Renal cortical epithelial cell (primary cell): ENCODE measurements at regions not wholly inside any gene's neighbourhood (a gene's known extent, or its start where the extent isn't known, plus 50 kb on each side); places are given as distances from the start of the nearest gene placed in this dataset.
"Not testable (repeated sequence)": the region's sequence is repeated elsewhere in the genome, so short reads cannot be mapped to it uniquely, and the experiment has no call there.

ENCODE experiments used
- DNase-seq: peaks from one replicate; pipeline ENCODE4 v3.0.0-alpha.2; 2011; ENCODE audit warnings: low read depth

DNA sequence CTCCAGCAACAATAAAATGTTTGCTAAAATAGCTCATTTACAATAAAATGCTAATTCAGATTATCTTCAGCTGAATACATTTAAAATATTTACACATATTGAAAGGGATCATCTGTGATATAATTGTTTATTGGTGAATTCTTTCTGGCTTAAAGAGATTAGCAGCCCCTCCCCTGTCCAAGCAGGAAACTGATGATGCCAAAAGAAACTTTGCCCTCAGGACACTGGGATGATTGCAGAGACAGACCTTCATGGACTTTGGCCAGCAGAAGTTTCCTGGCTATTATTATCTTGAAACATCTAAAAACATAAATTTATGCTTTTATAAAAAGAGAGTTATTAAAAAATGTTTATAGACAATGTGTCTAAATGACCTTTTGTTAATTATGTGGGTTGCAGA is 764.9 kb upstream of the MBL2 start:
- DNase-seq: no peak

DNA sequence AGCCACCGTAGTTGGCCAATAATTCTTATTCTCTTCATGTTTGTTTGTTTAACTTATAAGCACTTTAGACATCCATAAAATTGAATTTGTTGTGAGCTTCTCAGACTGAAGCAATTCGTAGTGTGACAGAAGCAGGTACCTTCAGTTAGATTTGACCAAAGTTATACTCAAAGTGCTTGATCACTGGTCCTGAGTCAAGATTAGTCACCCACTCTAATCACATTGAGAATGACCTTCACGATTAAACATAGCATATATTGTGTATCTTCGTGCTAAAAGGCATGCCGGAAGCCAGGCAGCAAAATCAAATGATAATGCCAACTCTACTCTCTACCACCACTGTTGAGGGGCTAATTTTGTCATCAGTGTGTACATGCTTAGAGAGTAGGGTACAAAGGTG is 763.7 kb upstream of the MBL2 start:
- no peak for DNase-seq

DNA sequence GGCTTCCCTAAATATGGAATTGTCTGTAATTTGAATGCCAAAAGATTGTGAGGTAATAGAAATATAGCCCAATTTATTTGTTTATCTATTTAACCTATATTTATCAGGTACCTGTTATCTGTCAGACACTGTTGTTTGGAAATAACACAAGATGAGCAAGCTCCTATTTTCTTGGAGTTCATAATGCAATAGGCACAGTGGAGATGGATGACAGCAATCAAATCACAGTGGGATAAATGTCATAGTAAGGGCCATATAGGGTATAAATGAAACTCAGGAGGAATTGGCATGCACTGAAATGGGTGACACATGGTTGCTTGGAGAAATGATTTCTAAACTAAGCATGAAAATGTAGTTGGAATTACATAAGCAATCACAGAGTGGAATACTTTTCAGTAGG is 761.8 kb upstream of the MBL2 start:
- DNase-seq: no peak

DNA sequence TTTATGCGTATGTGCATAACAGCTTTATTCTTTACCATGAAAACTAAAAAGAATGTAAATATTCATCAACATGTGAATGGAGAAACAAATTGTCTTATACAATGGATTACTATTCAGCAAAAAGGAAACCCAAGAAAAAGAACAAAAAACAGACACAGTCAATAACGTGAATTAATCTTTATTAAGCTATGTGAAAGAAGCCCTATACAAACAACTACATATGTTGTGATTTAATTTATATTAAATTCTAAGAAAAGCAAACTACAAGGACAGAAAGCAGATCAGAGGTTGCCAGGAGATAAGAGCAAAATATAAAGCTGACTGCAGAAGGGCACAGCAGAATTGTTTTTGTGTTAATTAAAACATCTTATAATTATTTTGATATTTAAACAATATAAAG is 756.4 kb upstream of the MBL2 start:
- DNase-seq: no peak

DNA sequence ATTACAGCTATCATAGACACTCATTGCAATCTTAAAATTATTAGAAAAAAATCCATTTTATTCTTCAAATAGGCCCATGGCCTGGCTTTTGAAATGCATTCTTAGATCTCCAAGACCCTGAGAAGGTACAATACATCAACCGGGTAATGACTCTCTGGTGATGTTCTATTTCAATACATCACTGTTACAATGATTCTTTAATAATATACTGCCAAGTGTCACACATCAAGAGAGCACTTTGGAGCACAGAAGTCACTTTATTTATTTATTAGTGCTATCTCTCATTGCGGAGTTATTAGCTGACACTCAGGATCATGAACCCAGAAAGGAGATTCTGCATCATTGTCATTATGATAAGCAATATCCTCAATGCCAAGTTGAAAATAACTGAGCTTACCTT is 748.5 kb upstream of the MBL2 start:
- no peak for DNase-seq

DNA sequence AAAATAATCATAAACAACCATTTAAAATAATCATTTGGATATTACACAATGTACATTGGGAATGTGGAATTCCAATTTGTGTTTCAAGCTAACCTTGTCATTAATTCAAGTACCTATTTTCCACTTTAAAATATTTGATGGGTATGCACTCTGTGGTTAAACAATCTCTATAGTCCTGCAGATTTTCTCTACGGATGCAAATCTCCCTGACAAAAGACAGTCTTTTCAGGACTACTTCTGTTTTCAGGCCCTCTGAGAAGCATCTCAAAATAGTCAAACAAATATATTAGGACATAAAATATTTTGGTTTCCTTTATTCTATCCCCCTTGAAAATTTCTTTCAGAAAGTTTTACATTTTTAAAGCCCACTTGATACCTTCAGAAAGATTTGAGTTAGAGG is 735.6 kb upstream of the MBL2 start:
- DNase-seq: no peak

DNA sequence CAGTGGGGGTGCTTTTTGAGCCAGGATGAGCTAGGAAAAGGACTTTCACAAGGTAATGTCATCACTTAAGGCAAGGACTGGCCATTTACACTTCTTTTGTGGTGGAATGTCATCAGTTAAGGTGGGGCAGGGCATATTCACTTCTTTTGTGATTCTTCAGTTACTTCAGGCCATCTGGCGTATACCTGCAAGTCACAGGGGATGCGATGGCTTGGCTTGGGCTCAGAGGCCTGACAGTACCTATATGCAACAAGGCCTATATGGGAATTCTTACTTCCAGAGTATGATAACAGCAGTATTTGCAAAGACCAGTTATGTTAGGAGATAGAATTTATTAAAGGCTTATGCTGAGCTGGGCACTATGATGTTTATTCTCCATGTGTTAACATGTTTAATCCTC is 731.9 kb upstream of the MBL2 start:
- not testable (repeated sequence) for DNase-seq

DNA sequence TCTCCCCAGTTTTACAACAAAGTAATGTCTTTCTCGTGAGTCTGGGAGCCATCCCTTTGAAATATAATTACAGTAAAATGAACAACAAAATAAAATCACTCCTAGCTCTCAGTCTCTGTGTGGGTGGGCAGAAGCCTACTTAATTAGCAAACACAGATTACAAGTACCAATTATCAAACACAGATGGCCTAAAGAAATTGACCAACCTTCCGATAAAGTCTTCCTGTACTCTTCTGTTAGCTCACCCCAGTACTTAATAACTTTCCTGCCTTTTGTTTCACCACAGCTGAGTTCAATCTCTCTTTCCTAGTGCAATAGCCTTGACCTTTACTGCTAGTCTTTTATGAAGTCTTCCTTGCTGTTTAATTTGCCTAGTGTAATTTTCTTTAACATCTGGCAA is 719.2 kb upstream of the MBL2 start:
- DNase-seq: no peak

DNA sequence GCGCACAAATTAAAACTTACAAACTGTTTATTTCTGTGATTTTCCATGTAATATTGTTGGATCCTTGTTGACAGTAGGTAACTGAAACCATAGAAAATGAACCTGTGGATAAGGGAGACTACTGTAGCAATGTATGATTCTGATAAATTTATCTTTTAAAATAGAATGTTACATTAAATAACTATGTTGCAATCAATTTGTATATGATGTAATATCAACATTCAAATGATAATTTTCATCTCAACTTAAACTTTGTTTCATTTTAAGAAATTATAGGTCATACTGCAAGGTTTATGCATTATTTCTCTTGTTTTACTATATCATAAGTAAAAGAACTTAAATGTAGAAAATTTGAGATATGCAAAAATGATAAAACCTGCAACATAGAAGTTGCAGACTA is 718.0 kb upstream of the MBL2 start:
- no peak for DNase-seq

DNA sequence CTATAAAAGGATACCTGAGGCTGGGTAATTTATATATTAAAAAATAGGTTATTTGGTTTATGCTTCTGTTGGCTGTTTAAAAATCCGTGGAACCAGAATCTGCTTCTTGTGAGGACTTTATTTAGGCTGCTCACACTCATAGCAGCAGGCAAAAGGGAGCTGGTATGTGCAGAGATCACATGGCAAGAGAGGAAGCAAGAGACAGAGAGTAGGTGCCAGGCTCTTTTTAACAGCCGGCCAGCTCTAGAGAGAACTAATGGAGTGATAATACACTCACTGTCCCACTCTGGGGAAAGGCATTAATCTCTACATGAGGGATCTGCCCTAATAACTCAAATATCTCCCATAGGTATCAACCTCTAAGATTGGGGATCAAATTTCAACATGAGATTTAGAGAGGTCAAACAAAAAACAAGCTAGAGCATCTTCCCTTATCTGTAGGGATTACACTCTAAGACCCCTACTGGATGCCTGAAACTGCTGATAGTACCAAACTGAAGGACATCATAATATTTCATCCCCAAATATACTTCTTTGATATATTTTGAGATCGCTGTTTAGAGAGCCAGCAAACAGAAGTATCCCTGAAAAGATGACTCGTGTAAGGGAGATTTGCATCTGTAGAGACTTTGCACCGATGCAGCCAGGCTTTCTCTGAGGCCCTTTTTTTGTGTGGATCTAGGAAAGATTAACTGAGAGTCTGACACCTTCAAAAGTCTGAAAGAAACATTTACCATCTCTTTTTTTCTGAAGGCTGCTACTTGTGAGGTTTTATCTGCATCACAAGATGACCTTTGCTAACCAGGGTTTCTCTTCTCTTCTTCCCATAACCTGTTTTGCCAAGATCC is 717.0 kb upstream of the MBL2 start:
- no peak for DNase-seq

DNA sequence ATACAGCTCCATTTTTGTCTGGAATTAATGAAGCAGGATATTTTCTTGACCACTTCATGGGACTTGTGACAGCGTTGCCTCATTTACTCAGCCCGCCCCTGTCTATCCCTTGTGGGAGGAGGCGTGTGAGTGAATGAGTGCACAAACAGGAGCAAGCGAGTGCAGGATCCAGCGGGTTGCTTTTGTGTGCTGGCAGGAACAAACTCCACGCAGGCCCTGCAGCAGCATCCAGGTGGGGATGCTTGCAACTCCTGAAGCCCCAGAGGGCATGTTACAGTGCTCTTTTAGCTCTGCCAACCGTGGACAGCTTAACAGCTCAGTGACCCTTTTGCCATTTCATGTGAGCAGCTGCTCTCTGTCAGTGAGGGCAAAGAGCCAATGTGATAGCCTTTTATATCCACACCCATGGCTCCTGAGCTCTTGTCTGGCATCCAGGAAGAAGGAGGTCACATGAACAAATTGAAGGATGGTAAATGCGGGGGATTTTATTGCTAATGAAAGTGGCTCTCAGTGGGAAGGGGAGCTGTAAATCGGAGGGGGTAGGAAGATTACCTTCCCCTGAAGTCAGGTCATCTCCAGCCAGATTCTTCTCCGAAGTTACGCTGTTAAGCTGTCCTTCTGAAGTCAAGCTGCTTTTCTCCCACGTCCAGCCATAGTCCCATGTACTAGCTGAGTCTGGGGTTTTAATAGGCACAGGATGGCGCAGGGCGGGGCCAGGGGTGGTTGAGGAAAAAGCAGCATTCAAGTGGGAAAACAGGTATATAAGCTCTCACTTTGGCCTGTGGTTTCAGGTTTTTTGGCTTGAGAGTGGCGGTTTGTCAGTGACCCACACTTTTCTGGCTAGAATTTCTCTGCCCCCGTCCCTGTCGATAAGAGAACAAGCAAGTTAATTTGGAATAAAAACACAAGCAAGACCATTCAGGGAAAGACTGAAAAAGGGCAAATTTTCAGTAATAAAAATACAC is 714.7 kb upstream of the MBL2 start:
- DNase-seq: no peak

DNA sequence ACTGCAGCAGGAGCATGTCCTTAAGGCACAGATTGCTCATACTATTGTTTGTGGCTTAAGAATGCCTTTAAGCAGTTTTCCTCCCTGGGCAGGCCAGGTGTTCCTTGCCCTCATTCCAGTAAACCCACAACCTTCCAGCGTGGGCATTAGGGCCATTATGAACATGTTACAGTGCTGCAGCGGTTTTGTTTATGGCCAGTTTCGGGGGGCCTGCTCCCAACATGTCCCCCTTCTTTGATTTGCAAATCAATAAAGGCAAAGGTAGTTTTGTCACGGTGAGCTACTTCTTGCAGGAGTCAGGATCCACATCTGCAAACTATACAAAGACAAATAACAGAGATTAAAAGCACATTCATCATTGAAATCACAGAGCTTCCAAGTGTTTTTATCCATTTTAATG is 712.8 kb upstream of the MBL2 start:
- DNase-seq: not testable (repeated sequence)

DNA sequence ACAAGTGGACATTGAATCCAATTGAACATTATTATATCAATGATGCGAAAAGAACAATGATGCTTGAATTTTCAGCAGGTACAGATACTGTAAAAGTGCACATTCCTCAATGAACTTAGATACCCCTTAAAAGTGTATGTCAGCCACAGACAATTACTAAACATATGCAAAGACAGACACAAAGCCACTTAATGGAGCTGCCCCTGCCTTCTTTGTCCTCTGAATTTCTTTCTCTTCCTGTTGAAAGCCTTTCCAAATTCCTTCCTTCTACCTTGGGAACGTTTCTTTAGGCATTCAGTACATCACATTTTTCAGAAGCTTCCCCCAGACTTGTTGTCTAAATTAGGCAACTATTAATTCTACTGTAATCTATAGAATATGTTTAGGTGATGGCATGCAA is 706.8 kb upstream of the MBL2 start:
- no peak for DNase-seq

DNA sequence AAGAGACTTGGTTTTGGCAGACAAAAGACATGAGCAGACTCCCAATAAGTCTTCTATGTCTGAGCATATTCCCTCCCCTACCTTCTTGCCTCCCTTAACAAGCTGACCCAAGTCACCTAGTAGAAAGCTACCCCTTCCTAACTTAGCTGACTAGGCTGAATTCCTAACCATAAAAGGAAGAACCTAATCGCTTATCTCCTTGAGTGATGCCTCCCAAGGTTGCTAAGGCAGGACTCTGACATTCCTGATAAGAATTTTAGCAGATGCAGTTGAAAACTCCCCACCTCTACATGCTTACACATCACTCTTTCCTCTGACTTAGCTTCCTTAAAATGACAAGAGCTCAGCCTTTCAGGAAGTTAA is 704.7 kb upstream of the MBL2 start:
- DNase-seq: no peak

DNA sequence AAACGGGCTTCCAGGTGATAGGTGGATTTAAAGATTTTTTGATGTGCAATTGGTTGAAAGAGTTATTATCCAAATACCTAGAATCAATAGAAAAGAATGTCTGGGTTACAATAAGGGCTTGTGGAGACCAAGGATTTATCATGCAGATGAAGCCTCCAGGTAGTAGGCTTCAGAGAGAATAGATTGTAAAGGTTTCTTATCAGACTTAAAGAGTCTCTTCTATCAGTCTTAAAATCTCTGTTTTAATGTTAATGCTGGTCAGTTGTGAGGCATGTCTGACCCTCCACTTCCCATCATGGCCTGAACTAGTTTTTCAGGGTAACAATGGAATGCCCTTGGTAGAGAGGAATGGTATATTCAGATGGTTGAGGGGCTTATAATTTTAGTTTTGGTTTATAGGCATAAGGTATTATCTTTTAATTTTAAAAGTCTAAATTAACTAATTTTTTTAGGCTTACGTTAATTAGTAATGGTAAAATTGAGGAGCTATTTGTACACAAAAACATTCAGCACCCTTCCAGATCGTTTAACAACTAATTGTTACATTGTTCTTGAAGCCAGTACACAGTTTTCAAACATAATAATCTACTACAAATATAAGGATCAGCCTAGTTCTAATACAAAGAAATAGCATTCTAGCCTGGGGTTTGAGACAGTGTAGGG is 704.2 kb upstream of the MBL2 start:
- DNase-seq: no peak

DNA sequence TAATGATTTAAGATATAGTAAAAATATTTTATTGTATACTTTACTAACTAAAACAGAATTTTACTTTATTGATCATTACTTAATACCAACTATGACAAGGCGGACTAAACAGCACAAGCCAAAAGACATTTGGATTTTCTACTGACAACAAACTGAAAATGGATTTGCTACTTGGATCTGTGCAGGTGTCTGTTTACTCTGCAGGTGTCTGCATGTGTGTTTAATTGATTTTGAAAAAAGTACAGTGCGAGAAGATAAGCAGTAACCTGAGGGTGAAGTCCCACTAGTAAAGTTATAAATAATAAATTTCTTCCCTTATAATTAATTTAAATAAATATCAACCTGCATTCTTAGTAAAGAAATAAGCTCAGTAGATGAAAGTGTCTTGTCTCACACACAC is 696.8 kb upstream of the MBL2 start:
- DNase-seq: no peak

DNA sequence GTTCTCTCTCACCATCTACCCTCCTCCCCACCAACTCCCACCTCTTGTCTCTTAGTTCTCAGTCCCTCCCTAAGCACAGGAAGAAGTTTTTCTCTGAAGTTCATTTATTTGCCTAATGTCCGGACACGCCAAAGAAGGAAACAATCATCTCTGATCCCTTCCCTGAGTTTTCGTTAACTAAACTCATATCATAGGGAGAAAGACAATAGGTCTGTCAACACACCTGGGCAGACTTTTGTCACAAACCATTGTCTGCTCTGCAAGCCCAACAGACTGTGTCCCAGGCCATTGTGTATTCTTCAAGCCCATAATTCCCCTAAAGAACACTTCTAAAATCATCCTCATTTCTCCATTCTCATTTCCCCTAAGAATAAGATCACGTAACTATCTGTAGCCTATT is 691.0 kb upstream of the MBL2 start:
- DNase-seq: no peak

DNA sequence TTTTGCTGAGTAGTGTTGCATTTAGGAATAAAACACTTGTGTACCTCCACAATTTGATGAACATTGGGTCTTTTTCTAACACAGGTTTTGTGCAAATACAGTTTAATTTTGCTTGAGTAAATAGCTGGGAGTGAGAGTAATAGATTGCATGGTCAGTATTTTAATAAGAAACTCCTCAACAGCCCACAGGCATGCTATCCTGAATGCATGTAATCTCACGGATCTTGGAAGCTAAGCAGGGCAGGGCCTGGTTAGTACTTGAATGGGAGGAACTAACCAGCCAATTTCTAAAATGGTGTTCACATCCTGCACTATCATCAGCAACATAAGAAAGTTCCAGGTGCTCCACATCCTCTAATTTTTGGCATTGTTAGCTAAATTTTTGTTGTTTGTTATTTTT is 685.4 kb upstream of the MBL2 start:
- no peak for DNase-seq

DNA sequence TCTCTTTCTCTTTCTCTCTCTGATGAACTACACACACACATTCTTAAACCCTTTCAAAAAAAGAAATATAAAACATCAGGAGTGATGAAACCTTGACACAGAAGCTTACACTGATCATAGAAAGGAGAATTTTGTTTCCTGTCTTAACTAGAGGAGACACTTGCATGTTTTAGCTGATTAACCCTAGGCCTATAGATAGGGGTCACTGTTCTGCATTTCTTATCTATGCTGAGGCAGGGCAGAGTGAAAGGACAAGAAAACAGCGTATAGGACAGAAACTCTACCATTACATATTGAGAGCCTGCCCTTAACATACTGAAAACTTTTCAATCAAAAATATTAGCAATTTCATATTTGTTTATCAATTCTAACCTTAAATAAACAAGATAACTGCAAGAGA is 680.6 kb upstream of the MBL2 start:
- no peak for DNase-seq

DNA sequence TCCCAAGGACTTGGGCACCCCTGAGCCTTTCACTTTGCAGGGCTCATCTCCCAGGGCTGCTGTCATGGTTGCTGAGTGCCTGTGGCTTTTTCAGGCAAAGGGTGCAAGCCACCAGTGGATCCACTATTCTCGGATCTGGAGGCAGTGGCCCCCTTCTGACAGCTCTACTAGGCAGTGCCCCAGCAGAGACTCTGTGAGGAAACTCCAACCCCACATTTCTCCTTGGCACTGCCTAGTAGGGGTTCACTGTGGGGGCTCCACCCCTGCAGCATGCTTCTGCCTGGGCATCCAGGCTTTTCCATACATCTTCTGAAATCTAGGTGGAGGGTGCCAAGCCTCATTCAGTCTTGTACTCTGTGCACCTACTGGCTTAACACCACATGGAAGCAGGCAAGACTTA is 675.0 kb upstream of the MBL2 start:
- DNase-seq: no peak

DNA sequence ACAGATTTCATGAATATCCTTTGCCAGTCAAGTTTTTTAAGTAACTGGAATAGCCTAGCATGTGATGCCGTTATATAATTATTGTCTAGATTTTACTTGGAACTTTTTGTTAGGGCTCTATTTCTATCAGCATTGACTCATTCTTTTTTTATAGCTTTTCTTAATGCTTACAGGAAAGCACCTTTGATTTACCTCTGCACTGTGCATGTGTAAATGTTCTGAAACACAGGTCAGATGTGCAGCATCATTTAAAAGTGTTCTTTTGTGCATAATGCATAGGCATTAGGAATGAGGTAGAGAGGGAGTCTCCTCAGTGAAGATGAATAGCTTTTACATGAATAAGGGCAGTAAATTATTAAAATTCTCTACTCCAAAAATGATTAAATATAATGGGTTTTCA is 669.3 kb upstream of the MBL2 start:
- peak; percentile 76 for DNase-seq

DNA sequence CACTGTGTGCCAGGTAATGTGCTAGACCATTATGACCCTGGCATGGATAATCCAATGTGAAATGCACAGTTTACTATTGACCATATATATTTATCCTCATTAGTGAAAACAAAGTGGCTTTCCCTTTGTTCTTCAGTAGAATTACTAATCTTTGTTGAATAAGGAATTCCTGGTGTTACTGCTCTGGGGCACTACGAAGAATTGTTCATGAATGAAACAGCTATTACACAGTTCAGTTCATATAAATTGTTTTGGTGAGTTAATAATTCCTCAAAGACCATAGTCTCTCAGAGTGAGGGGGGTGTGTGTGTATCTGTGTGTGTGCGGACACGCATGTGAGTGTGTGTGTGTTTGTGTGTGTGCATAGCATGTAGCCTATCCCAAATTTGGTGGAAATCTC is 668.0 kb upstream of the MBL2 start:
- DNase-seq: peak; percentile 77

DNA sequence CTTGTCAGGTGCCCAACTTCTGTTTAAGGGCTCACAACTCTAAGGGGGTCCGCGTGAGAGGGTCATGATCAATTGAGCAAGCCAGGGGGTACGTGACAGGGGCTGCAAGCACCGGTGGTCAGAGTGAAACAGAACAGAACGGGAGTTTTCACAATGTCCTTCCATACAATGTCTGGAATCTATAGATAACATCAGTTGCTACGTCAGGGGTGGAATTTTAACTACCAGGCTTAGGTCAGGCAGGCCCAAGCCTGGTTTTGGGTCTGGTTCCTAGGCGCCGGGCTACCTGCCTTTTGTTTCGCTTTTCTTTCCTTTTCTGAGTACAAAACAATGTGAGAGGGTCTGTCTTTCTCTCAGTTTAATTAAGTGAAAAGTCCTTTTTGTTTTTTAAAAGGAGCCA is 666.5 kb upstream of the MBL2 start:
- not testable (repeated sequence) for DNase-seq
